Uterus (tissue), 2 donors: ENCODE measurements at regions not wholly inside any gene's neighbourhood (a gene's known extent, or its start where the extent isn't known, plus 50 kb on each side); places are given as distances from the start of the nearest gene placed in this dataset.

Source experiments
- POLR2A ChIP-seq, 2 donors: fragments of 450-650 bp; IDR thresholded peaks; one replicate each; pipeline ENCODE4 v1.6.1; 2016; ENCODE audit warnings: antibody characterized with exemption in 2 of 2, mild to moderate bottlenecking in 1 of 2, moderate library complexity in 1 of 2
- TF ChIP-seq, protein P1 (sequence below), 4 experiments: fragments of 200-600 bp in 2 of 4; fragments of 450-650 bp in 2 of 4; sonication (generic) in 2 of 4; IDR thresholded peaks; one replicate each; pipeline ENCODE4 v1.5.1; 2016 to 2019; ENCODE audit warnings: antibody characterized with exemption in 4 of 4, mild to moderate bottlenecking in 2 of 4, moderate library complexity in 1 of 4

DNA sequence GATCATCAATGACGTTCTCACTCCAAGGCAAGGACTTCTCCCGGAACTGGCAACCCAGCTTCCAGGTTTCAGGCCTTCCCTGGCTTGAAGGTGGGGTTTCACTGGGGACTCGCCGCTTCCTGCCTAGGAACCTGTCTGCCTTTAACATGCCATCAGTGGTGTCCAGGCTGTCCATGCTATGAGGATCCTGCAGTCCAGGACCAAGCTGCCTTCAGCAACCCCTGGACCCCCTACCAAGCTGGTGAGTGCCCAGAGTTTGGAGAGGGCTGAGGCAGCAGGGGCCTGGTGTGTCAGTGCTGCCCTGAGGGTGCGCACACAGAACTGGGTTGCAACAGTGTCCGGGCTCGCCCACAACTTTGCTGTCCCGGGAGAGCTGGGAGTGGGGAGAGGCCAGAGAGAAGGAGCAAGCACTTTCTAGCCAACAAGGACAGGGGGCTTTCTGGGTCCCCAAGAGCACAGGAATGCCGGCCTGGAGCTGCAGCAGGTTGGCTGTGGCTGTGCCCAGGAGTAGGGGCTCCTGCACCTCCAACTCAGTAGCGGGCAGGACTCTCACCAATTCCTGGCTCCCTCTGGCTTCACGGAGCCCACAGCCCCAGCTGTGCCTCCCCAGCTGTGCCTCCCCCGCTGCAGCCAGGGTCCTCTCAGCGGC, 1563.2 kb upstream of the MIR17HG start:
- TF ChIP-seq, protein P1, sequence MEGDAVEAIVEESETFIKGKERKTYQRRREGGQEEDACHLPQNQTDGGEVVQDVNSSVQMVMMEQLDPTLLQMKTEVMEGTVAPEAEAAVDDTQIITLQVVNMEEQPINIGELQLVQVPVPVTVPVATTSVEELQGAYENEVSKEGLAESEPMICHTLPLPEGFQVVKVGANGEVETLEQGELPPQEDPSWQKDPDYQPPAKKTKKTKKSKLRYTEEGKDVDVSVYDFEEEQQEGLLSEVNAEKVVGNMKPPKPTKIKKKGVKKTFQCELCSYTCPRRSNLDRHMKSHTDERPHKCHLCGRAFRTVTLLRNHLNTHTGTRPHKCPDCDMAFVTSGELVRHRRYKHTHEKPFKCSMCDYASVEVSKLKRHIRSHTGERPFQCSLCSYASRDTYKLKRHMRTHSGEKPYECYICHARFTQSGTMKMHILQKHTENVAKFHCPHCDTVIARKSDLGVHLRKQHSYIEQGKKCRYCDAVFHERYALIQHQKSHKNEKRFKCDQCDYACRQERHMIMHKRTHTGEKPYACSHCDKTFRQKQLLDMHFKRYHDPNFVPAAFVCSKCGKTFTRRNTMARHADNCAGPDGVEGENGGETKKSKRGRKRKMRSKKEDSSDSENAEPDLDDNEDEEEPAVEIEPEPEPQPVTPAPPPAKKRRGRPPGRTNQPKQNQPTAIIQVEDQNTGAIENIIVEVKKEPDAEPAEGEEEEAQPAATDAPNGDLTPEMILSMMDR (IDR thresholded peaks at IDR 0.05), result no peak
- no peak for TF ChIP-seq POLR2A (IDR thresholded peaks at IDR 0.05)
